HG03159 (cell line): ENCODE measurements at regions not wholly inside any gene's neighbourhood (a gene's known extent, or its start where the extent isn't known, plus 50 kb on each side); places are given as distances from the start of the nearest gene placed in this dataset.
"Not testable (repeated sequence)": the region's sequence is repeated elsewhere in the genome, so short reads cannot be mapped to it uniquely, and the experiment has no call there.

ENCODE experiments used
- ATAC-seq: cut with Tn5 transposase; IDR thresholded peaks from one replicate; pipeline ENCODE4 v1.9.1; 2021; ENCODE audit warnings: mild to moderate bottlenecking, moderate library complexity; ENCODE audit not compliant: unreplicated experiment

DNA sequence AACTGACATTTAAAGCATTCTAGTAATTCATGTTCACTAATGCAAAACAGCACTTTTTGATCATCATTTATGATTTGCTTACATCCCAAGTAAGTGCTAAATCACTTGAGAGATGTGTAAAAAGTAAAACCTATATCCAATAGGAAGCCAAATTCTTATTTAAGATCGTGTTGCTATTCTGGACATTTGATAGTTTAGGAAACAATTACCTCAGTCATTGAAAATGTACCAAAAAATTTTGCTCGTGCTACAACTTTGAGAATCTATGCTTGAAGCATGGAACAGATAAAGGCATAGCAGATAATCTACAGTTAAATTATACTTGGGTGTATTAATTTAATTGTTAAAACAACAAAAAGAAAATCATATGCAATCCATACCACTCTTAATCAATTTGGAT lies 571.6 kb upstream of the NR2F2 start:
- ATAC-seq: no peak

DNA sequence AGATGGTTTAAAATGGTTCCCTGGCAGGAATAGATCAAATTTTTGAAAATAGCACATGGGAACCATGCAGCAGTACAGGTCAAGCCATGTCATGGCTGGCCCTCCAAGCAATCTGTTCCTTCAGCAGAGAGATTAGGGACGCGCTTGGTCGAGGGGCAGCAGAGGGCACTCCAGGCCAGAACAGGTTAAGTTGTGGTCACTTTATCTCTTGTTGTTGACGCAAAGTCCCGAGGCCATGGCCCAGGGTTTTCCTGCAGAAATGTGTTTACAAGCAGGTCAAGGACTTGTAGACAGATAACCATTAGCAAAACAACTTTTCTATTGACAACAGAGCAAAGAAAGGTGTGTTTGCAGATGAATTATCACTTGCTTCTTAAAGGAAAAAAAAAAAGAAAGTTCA lies 570.0 kb upstream of the NR2F2 start:
- ATAC-seq: no peak

DNA sequence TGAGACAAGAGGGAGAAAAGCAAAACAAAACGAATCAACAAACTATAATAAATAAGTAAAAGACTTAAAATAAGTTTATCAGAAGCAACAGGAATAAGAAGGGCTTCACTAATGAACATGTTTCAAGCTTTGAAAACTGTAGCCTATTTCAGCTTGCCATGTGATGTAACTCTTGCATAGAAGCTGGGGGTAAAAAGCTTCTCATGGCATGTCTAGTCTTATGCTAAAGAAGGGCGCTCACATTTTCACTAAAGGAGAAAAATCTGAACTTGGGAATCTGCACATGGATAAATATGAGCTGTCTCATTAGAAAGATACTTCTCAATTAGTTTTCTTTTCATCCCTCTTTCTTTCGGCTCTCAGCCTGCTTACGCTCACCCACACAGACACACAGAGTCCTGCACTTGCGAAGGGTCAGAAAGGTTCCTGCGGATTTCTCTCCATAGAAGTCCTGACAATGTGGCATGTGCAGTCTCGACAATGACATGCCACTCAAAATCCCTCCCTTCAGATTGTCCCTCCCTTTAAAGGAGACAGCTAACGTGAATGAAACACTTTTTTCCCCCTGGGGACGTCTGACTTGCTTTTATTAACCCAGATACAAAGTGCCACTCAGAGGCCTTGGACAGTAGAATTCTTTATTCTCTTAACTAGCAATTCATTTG lies 568.9 kb upstream of the NR2F2 start:
- ATAC-seq: no peak

DNA sequence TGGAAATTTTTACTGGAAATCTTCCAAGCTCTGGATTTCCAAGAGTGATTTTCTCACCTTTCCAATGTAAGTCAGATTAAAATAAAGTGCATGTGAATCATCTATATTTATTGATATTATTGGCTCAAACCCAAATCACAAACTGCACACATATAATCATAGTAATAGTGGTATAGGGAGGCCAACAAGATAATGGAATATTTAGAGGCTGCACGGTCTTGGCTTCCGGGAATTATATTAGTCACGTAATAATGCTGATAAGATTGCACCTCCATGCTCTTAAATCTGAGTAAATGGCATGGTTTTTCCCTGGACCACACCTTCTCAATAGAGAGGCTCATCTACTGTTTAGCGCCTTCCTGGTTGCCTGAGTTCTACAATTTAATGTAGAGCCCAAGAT lies 567.1 kb upstream of the NR2F2 start:
- no peak for ATAC-seq

DNA sequence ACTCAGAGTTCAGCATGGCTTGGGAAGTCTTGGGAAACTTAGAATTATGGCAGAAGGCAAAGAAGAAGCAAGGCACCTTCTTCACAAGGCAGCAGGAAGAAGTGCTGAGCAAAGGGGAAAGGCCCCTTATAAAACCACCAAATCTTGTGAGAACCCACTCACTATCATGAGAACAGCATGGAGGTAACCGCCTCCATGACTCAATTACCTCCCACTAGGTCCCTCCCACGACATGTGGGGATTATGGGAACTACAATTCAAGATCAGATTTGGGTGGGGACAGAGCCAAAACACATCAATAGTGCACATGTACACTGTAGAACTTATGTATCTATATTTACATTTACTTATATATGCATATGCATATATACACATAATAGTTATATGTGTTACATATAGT lies 565.3 kb upstream of the NR2F2 start:
- ATAC-seq: no peak

DNA sequence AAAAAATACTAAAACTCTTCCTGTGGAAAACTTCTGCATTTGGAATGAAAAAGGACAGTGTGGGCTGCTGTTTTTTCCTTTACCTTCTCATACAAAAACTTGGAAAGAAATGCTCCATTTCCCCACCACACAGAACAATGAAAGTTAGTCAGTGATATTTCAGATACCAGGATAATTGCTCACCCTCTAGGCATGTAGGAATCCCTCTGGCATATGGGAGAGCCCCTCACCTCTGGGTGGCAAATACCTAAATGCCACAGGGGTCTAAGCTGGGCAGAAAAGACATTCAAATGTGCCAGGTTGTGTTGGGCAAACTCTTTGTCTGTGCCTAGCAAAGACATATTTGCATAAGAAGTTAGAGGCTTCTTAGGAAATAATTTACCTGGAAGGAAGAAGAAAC lies 560.3 kb upstream of the NR2F2 start:
- ATAC-seq: no peak

DNA sequence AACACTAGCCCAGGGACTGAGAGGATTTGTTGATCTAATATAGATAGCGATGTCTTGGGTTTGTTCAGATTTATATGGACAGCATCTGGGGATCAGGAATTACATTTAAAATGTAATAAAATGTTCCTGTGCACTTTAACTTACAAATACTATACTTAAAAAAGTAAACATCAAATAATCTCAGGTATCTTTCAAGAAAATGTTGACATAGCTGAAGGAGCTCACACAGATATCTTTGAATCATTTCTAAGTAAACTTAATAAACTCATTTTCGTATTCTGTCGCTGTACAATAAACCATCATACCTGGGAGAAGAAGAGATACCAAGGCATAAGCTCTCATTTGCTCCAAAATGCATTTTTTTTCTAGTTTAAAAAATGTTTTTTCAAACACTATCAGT lies 557.5 kb upstream of the NR2F2 start:
- no peak for ATAC-seq

DNA sequence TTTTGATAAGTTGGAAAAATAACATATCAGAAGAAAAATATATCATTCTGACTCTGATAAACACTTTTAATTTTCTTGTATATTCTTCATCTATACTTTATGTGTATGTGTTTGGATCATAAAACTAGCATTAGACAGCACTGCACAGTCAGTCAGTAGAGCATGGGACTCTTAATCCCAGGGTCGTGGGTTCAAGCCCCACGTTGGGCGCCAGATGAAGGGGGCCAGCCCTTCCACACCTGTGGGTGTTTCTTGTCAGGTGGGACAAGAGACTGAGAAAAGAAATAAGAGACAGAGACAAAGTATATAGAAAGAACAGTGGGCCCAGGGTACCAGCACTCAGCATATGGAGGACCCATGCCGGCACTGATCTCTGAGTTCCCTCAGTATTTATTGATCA lies 546.0 kb upstream of the NR2F2 start:
- ATAC-seq: no peak

DNA sequence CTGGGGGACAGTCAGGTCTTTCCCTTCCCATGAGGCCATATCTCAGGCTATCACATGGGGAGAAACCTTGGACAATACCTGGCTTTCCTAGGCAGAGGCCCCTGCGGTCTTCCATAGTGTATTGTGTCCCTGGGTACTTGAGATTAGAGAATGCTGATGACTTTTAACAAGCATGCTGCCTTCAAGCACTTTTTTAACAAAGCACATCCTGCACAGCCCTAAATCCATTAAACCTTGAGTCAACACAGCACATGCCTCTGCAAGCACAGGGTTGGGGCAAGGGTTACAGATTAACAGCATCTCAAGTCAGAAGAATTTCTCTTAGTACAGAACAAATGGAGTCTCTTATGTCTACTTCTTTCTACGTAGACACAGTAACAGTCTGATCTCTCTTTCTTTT lies 545.2 kb upstream of the NR2F2 start:
- ATAC-seq: not testable (repeated sequence)

DNA sequence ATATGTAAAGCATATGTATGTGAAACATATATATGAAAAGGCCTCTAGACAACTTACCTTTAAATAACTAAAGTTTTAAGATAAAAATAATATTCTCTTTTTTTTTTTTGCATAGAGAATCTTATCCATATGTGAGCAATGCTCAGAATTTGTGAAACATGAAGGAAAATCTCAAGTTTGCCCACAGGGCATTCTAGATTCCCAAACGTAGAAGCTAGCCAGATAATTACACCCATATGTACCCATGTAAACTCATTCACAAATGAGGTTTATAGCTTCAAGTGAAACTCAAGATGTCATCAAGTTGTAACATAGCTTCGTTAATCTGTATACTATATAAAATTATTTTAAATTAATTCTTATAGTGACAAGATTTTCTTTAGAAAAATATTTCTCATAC lies 537.3 kb upstream of the NR2F2 start:
- ATAC-seq: no peak

DNA sequence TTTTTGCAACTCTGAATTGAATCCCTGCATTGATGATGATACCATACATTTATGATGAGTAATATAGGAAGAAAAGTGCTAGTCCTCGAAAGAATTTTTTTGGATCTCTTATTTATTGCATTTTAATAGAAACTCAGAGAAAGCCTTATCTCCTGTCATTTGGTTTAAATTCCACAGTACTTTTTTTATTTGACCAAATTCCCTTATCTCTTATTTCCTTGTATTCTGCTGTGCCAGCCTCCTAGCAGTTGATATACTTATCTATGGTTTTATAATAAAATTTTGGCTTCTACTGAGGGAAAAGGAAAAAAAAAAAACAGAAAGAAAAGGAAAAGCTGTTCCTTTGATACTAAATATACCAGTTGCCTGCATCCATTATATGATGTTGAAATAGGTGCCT lies 535.1 kb upstream of the NR2F2 start:
- no peak for ATAC-seq

DNA sequence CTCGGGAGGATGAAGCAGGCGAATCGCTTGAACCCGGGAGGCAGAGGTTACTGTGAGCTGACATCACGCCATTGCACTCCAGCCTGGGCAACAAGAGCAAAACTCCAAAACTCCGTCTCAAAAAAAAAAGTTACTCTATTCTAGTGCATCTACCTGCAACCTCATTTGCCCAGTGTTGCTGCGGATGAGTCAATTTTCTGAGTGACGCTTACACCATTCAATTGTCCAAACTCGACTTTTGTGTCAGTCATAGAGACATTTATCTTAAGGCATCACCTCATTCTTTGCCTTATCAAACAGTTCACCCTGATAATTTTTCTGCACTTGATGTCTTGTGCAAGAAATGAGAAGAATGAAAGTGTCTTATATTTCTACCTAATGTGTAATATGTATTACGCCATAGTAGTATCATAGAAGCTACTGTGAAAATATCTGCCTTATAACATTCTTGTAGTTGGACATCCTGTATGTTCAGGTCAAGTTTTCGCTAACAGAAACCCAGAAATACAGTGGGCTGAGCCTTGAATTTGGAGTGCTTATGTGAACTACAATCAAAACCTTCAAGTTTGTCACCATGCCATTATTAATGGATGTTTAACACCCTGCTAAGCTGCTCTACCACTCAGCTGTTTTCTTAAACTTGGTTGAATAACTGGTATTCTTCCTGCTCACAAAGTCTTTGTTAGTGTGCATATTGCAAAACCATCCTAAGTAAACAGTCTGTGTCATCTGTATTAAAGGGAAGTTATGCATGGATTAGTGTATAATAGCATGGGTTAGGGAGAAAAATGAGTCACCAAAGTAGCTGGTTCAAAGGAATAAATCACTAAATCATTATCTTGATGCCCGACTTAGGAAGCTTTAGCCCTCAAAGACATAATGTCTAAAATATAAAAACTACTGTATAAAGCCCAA lies 531.0 kb upstream of the NR2F2 start:
- no peak for ATAC-seq

DNA sequence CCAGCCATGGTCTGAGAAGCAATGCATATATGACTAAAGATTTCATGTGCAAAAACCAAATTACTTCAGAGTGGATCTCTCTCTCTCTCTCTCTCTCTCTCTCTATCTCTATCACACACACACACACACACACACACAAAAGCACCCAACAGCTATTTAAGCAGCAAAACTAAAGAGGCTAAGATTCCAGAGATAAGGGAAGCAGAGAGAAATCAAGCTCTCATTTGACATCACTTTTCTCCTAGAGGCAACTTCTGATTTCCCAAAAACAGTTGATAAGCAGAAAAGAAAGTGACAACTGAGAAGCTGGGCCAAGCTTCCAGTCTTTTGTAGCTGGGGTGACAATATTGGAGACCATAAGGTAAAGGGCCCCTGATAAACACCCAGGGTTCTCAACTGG lies 526.0 kb upstream of the NR2F2 start:
- ATAC-seq: no peak

DNA sequence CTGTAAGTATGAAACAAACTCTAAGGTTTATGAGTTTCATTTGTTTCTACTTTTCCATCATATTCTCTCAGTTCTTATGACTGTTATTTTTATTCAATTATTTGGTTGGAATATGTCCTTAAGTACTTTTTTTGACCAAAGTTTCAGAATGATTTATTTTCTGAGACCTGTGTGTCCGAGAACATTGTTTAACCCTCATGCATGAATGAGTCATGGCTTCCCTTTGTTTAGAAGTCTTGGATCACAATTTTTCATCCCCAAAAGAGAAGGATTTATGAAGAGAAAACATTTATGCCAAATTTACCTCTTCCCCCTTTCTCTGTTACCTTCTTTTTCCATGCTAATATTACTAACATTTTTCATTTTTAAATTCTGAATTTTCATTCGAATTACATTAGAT lies 518.0 kb upstream of the NR2F2 start:
- ATAC-seq: no peak

DNA sequence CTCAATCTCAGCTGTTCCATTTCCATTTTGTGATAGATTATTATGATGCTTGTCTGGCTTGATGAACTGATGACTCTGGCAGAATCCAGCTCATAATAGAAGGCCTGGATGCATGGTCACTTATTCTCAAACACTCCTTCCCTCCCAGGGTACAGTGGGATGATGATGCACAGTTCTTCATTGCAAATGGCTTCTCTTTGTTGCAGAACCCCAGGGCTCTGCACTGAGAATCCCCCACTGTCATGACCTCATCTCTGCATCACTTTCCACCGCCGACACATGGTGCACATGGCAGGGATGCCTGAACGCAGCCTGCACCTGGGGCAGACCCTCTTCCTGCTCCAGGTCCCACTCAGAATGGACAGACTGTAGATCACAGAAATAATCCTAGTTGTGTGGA lies 515.6 kb upstream of the NR2F2 start:
- ATAC-seq: no peak

DNA sequence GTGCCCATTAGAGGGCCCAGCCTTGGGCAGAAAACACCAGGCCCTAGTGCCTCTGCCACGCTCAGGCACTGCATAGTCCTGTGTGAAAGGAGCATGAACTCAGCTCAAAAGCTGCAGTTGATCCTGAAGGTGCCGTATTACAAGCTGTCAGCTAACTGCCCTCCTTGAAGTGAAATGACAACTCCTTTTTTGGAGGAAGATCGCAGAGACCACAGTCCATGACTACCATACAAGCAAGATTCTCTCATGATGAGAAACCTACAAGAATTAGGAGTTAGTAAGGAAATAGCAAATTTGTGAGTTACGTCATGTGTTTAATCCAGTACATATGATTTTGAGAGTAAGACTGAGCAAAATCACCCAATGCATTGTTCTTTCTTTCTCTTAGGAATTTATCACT lies 513.9 kb upstream of the NR2F2 start:
- ATAC-seq: no peak

DNA sequence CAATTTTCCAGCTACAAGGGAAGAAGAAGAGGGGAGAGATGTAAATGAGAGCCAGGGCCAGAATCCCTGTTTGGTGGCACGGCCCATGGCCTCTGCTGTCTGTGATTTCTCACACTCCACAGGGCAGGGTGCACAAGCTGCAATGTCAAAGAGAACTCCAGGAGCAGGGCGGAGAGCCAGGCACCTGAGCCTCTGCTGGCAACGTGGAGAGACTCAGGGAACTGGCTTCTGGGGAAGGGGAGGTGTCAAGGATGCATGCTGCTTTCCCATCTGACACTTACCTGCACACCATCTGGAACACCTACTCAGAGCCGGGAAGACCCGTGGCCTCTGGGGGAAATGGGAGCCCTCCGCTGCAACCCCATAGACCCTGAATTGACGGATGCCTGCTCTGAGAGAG lies 507.5 kb upstream of the NR2F2 start:
- ATAC-seq: no peak

DNA sequence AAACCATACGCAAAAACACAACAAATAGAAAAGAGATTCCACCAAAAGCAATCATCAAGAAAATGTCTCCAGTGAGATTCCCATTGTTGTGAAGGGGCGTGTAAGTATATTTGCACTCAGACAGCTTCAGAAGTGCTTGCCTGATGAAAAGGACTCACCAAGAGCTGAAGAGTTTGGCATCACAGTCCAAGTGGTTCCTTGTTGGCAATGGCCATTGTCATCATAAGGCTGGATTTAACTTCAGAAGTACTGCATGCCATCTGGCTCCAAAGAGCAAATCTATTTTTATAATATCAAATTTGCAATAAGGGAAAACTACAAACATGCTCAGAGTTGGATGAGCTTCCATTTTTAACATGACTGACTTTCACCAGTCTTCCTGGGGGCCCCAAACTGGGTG lies 505.3 kb upstream of the NR2F2 start:
- no peak for ATAC-seq

DNA sequence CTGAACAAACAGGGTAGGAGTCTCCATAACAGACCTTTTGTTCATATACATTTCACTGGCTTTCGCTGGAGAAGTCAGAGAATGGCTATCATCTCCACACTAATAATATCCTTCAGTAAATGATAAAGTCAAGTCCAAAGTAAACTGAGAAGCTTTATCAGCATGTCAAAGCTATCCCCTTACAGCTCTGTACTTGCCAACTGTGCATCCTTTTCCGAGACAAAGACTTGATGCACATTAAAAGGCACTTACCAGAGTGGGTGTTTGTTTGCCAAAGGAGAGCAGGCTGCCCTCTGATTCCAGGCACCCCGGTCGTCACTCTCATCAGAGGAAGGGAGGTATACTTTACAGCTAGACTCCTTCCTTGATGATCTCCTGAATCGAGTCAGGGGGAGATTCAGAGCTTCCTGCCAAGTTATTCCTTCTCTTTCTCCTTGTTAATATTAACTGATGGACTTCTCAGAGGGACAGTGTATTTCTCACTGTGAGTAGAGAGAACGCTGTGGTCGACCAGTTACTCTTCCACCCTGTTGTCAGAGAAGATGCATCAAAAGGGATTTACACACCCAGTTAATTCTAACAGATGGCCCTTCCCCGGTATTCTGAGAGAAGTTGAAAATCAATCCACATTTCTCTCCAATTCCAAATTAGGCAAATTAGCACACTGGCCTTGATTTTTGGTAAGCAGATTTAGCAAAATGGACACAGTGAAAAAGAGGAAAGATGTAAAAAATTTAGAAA lies 504.7 kb upstream of the NR2F2 start:
- no peak for ATAC-seq

DNA sequence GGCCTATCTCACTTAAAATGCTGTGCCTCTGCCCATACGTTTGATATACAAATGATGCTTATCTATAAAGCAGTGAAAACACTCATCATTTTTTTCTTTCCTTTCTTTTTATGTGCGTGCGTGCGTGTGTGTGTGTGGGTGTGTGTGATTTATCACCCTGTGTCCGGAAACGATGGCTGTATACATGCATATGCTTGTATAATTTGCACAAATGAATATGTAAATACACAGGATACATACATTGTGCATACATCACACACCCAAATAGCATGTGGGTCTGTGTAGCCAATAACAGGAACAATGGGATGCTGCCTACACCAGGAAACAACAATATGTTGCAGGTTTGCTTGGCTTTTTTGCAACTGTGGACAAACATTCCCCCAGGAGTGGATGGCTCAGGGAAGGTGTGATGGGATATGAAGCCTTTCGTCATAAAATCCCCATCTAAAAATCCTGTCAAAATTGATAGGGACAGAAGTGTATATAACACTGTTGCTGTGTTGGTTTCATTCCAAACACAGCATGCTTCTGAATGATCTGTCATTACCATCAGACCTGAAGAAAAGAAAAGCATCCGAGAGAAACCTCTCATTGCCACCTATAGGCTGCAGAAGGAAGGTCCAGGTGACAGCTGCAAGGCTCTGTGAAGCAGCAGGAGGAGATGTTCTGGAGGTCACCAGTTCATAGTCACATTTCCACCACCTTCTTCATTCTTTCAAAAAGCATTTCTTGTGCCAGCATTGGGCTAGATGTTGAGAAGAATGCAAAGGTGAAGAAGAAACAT lies 503.9 kb upstream of the NR2F2 start:
- ATAC-seq: no peak

DNA sequence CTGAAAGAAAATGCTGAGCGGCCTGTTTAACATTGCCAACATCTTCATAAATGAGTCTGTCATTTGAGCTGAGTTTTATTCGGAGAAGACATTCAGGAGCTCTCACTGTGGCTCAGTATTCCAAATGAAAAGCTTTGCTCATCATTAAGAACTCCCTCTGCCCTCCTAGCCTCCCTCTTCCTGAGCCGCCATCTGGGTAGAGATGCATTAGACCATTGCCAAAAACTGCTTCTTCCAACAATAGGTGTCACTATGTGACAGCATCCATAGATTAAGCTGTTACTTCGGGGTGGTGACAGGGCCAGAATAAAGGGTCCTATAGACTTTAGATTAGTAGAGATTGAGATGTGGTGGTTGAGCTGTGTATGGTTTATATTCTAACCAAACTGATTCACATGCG lies 501.4 kb upstream of the NR2F2 start:
- no peak for ATAC-seq
